Activated naive CD8-positive, alpha-beta T cell (primary cell): ENCODE measurements at regions not wholly inside any gene's neighbourhood (a gene's known extent, or its start where the extent isn't known, plus 50 kb on each side); places are given as distances from the start of the nearest gene placed in this dataset.

ENCODE experiments used
- H3K27ac Mint-ChIP-seq: one replicate; pipeline ENCODE4 v1.8.0; 2021; ENCODE audit warnings: mixed read lengths
- H3K27me3 Mint-ChIP-seq: one replicate; pipeline ENCODE4 v1.8.0; 2021; ENCODE audit warnings: mixed read lengths
- H3K36me3 Mint-ChIP-seq: one replicate; pipeline ENCODE4 v1.8.0; 2021; ENCODE audit warnings: mixed read lengths
- H3K4me1 Mint-ChIP-seq: one replicate; pipeline ENCODE4 v1.8.0; 2021; ENCODE audit warnings: low read depth, mixed read lengths
- H3K4me3 Mint-ChIP-seq: one replicate; pipeline ENCODE4 v1.8.0; 2021; ENCODE audit warnings: mild to moderate bottlenecking, mixed read lengths
- H3K9me3 Mint-ChIP-seq: one replicate; pipeline ENCODE4 v1.8.0; 2021; ENCODE audit warnings: low read depth, mixed read lengths

GRCh38 chr4:177948853-177949252 is 506.6 kb upstream of the AGA start:
- no peaks in the 10 kb centered on the region for H3K4me1 Mint-ChIP-seq
- no peaks in the 10 kb centered on the region for H3K27me3 Mint-ChIP-seq
- no peak overlapping the region for H3K27ac Mint-ChIP-seq
- H3K9me3 Mint-ChIP-seq, result peaks cover 4% of the 10 kb centered on the region
- no peak overlapping the region for H3K4me3 Mint-ChIP-seq
- no peaks in the 10 kb centered on the region for H3K36me3 Mint-ChIP-seq

- no peaks in the 10 kb centered on the region for H3K36me3 Mint-ChIP-seq
- no peak overlapping the region for H3K4me3 Mint-ChIP-seq
- H3K4me1 Mint-ChIP-seq, result no peaks in the 10 kb centered on the region
- no peak overlapping the region for H3K27ac Mint-ChIP-seq
- H3K9me3 Mint-ChIP-seq, result peaks cover 4% of the 10 kb centered on the region
- no peaks in the 10 kb centered on the region for H3K27me3 Mint-ChIP-seq
Observed at GRCh38 chr4:177951026-177951425, 508.8 kb upstream of the AGA start.

GRCh38 chr4:177952723-177953122 is 510.5 kb upstream of the AGA start:
- no peak overlapping the region for H3K27ac Mint-ChIP-seq
- no peak overlapping the region for H3K4me3 Mint-ChIP-seq
- no peaks in the 10 kb centered on the region for H3K27me3 Mint-ChIP-seq
- H3K4me1 Mint-ChIP-seq, result no peaks in the 10 kb centered on the region
- H3K9me3 Mint-ChIP-seq, result peaks cover 4% of the 10 kb centered on the region
- H3K36me3 Mint-ChIP-seq, result no peaks in the 10 kb centered on the region

- Mint-ChIP-seq H3K4me3 (no peak overlapping the region), H3K27ac (no peak overlapping the region), H3K4me1 (no peaks in the 10 kb centered on the region), H3K9me3 (no peaks in the 10 kb centered on the region), H3K36me3 (no peaks in the 10 kb centered on the region), H3K27me3 (no peaks in the 10 kb centered on the region)
Observed at GRCh38 chr4:177957596-177958360, 515.5 kb upstream of the AGA start.

GRCh38 chr4:177960566-177960965 is 518.3 kb upstream of the AGA start:
- H3K27me3 Mint-ChIP-seq, result no peaks in the 10 kb centered on the region
- H3K4me3 Mint-ChIP-seq, result no peak overlapping the region
- no peaks in the 10 kb centered on the region for H3K9me3 Mint-ChIP-seq
- no peaks in the 10 kb centered on the region for H3K36me3 Mint-ChIP-seq
- H3K4me1 Mint-ChIP-seq, result no peaks in the 10 kb centered on the region
- no peak overlapping the region for H3K27ac Mint-ChIP-seq

GRCh38 chr4:177961761-177962380 is 519.6 kb upstream of the AGA start:
- Mint-ChIP-seq H3K27me3 (no peaks in the 10 kb centered on the region), H3K9me3 (no peaks in the 10 kb centered on the region), H3K4me3 (no peak overlapping the region), H3K4me1 (no peaks in the 10 kb centered on the region), H3K36me3 (no peaks in the 10 kb centered on the region), H3K27ac (no peak overlapping the region)

GRCh38 chr4:177964061-177964460 is 521.8 kb upstream of the AGA start:
- no peak overlapping the region for H3K4me3 Mint-ChIP-seq
- no peaks in the 10 kb centered on the region for H3K27me3 Mint-ChIP-seq
- no peaks in the 10 kb centered on the region for H3K9me3 Mint-ChIP-seq
- no peaks in the 10 kb centered on the region for H3K36me3 Mint-ChIP-seq
- H3K4me1 Mint-ChIP-seq, result no peaks in the 10 kb centered on the region
- H3K27ac Mint-ChIP-seq, result no peak overlapping the region

- H3K4me3 Mint-ChIP-seq, result no peak overlapping the region
Observed at GRCh38 chr4:177964693-177965168, 522.5 kb upstream of the AGA start.

GRCh38 chr4:177967328-177967727 is 525.1 kb upstream of the AGA start:
- H3K27me3 Mint-ChIP-seq, result no peaks in the 10 kb centered on the region
- H3K4me1 Mint-ChIP-seq, result no peaks in the 10 kb centered on the region
- no peaks in the 10 kb centered on the region for H3K9me3 Mint-ChIP-seq
- no peak overlapping the region for H3K27ac Mint-ChIP-seq
- H3K36me3 Mint-ChIP-seq, result no peaks in the 10 kb centered on the region
- no peak overlapping the region for H3K4me3 Mint-ChIP-seq

More at GRCh38 chr4:177964693-177965168, 522.5 kb upstream of the AGA start:
- no peaks in the 10 kb centered on the region for H3K9me3 Mint-ChIP-seq
- H3K27me3 Mint-ChIP-seq, result no peaks in the 10 kb centered on the region
- H3K27ac Mint-ChIP-seq, result no peak overlapping the region
- no peaks in the 10 kb centered on the region for H3K36me3 Mint-ChIP-seq
- no peaks in the 10 kb centered on the region for H3K4me1 Mint-ChIP-seq

- Mint-ChIP-seq H3K27ac (no peak overlapping the region), H3K9me3 (no peaks in the 10 kb centered on the region), H3K36me3 (no peaks in the 10 kb centered on the region), H3K4me3 (no peak overlapping the region), H3K4me1 (no peaks in the 10 kb centered on the region), H3K27me3 (no peaks in the 10 kb centered on the region)
Observed at GRCh38 chr4:177968817-177969442, 526.7 kb upstream of the AGA start.

GRCh38 chr4:177974461-177974860 is 532.2 kb upstream of the AGA start:
- no peak overlapping the region for H3K4me3 Mint-ChIP-seq
- no peaks in the 10 kb centered on the region for H3K27me3 Mint-ChIP-seq
- H3K36me3 Mint-ChIP-seq, result no peaks in the 10 kb centered on the region
- H3K27ac Mint-ChIP-seq, result no peak overlapping the region
- no peaks in the 10 kb centered on the region for H3K4me1 Mint-ChIP-seq
- no peaks in the 10 kb centered on the region for H3K9me3 Mint-ChIP-seq

- no peaks in the 10 kb centered on the region for H3K9me3 Mint-ChIP-seq
- no peak overlapping the region for H3K27ac Mint-ChIP-seq
- H3K4me1 Mint-ChIP-seq, result no peaks in the 10 kb centered on the region
- no peak overlapping the region for H3K4me3 Mint-ChIP-seq
- H3K36me3 Mint-ChIP-seq, result no peaks in the 10 kb centered on the region
- H3K27me3 Mint-ChIP-seq, result no peaks in the 10 kb centered on the region
Observed at GRCh38 chr4:177975315-177975987, 533.2 kb upstream of the AGA start.

GRCh38 chr4:177986236-177986635 is 544.0 kb upstream of the AGA start:
- Mint-ChIP-seq H3K36me3 (no peaks in the 10 kb centered on the region), H3K9me3 (no peaks in the 10 kb centered on the region), H3K27me3 (no peaks in the 10 kb centered on the region), H3K4me3 (no peak overlapping the region), H3K27ac (no peak overlapping the region), H3K4me1 (no peaks in the 10 kb centered on the region)

GRCh38 chr4:177987896-177988295 is 545.7 kb upstream of the AGA start:
- H3K9me3 Mint-ChIP-seq, result no peaks in the 10 kb centered on the region
- no peaks in the 10 kb centered on the region for H3K4me1 Mint-ChIP-seq
- H3K36me3 Mint-ChIP-seq, result no peaks in the 10 kb centered on the region
- no peaks in the 10 kb centered on the region for H3K27me3 Mint-ChIP-seq
- H3K27ac Mint-ChIP-seq, result no peak overlapping the region
- H3K4me3 Mint-ChIP-seq, result no peak overlapping the region
